ENCODE measurements at regions not wholly inside any gene's neighbourhood (a gene's known extent, or its start where the extent isn't known, plus 50 kb on each side); places are given as distances from the start of the nearest gene placed in this dataset.

- TF ChIP-seq CTCF (IDR thresholded peaks at IDR 0.05; ENCODE audit: poor library complexity): no peak
- no peak for TF ChIP-seq EZH2 (IDR thresholded peaks at IDR 0.05; ENCODE audit: borderline replicate concordance)
These were observed 208.6 kb downstream of the BLID start for GRCh38 chr11:121907379-121907778.

Data from hepatocyte (in vitro differentiated cells).